Fibroblast of mammary gland (primary cell): ENCODE measurements at regions not wholly inside any gene's neighbourhood (a gene's known extent, or its start where the extent isn't known, plus 50 kb on each side); places are given as distances from the start of the nearest gene placed in this dataset.
A peak's percentile ranks its signal among the peaks of the same experiment; 100 is the strongest.

ENCODE experiments used
- DNase-seq: peaks from one replicate; pipeline ENCODE4 v3.0.0-alpha.2; 2010; ENCODE audit warnings: low read depth
- H3K4me3 ChIP-seq: 2 replicates; pipeline ENCODE4 v1.5.1; 2011; ENCODE audit warnings: low read depth, mild to moderate bottlenecking, low read length, moderate library complexity; ENCODE audit not compliant: control insufficient read depth
- TF ChIP-seq, protein P1 (sequence below): conservative IDR thresholded peaks from 2 replicates; pipeline ENCODE4 v1.5.1; 2011; ENCODE audit warnings: low read depth, low read length, inconsistent platforms; ENCODE audit not compliant: control insufficient read depth, insufficient read depth

- DNase-seq: no peak
- TF ChIP-seq, protein P1, sequence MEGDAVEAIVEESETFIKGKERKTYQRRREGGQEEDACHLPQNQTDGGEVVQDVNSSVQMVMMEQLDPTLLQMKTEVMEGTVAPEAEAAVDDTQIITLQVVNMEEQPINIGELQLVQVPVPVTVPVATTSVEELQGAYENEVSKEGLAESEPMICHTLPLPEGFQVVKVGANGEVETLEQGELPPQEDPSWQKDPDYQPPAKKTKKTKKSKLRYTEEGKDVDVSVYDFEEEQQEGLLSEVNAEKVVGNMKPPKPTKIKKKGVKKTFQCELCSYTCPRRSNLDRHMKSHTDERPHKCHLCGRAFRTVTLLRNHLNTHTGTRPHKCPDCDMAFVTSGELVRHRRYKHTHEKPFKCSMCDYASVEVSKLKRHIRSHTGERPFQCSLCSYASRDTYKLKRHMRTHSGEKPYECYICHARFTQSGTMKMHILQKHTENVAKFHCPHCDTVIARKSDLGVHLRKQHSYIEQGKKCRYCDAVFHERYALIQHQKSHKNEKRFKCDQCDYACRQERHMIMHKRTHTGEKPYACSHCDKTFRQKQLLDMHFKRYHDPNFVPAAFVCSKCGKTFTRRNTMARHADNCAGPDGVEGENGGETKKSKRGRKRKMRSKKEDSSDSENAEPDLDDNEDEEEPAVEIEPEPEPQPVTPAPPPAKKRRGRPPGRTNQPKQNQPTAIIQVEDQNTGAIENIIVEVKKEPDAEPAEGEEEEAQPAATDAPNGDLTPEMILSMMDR: no peak
- H3K4me3 ChIP-seq: no peak overlapping the region
These were observed 779.4 kb downstream of the LTN1 start for GRCh38 chr21:28213261-28213660.

DNA sequence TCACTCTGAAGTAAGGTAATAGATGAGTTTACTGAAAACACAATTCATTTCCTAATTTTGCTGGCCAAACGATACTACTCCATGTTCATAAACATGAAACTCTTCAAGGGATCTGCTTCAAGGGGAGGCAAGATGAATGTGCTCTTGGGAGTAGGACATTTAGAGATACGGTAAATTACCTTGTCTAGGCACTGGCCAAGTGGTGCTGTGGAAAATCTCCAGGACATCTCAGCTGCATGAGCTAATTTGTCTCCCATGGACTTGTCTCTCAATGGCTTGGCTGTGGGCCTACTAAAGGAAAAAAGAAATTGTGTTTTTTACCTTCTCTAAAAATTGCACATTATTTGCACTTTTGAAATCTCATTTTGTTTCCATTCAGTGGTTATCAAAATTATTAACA is 780.6 kb downstream of the LTN1 start:
- TF ChIP-seq, protein P1: no peak
- no peak for DNase-seq
- H3K4me3 ChIP-seq: no peak overlapping the region

DNA sequence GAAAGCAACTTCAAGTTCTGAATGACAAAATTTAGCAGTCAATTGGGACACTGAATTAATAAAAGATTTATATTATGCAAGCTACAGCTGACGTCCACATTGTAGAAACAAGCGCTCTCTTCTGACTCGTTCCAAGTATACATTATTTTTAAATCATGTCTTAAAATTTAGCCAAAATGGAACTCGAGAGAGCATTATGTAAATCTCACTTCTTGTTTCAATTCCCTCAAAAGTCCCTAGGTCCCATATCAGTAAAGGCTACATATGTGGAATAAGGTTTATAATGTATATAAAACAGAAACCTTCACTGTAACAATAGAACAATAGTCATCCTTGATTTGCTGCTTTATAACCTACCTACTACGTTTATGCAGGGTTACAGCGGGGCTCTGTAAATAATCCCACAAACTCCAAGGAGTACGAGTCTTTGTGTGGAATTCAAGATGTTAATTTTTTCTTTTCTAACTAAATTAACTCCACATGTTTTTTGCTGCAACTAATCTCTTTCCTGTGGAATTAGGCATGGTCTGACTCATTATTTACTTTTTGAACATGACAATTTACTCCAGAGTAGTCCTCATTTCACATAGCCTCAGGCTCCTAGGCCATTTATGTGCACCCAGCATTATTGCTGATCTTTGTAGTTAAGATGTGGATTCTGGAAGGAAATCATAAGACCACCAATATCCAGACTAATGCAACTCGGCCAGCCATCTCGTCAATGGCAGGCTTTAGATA is 785.1 kb downstream of the LTN1 start:
- no peak overlapping the region for H3K4me3 ChIP-seq

GRCh38 chr21:28200726-28201125 is 792.0 kb downstream of the LTN1 start:
- no peak overlapping the region for H3K4me3 ChIP-seq
- TF ChIP-seq, protein P1: no peak
- DNase-seq: no peak

More for the DNA sequence above, 785.1 kb downstream of the LTN1 start:
- TF ChIP-seq, protein P1: no peak
- peak; percentile 85 for DNase-seq

DNA sequence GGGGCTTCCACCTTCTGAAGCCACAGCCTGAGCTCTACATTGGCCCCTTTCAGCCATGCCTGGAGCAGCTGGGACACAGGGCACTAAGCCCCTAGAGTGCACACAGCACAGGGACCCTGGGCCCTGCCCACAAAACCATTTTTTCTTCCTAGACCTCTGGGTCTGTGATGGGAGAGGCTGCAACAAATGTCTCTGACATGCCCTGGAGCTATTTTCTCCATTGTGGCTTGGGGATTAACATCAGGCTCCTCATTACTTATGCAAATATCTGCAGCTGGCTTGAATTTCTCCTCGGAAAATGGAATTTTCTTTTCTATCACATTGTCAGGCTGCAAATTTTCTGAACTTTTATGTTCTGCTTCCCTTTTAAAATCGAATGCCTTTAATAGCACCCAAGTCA is 795.7 kb downstream of the LTN1 start:
- H3K4me3 ChIP-seq: no peak overlapping the region
- TF ChIP-seq, protein P1: no peak
- DNase-seq: no peak

GRCh38 chr21:28193189-28193588 is 799.5 kb downstream of the LTN1 start:
- TF ChIP-seq, protein P1: no peak
- no peak for DNase-seq
- H3K4me3 ChIP-seq: no peak overlapping the region
